ENCODE measurements at regions not wholly inside any gene's neighbourhood (a gene's known extent, or its start where the extent isn't known, plus 50 kb on each side); places are given as distances from the start of the nearest gene placed in this dataset.

GRCh38 chr12:90262251-90262650 lies 553.6 kb upstream of the ATP2B1 start:
- TF ChIP-seq, protein P1, sequence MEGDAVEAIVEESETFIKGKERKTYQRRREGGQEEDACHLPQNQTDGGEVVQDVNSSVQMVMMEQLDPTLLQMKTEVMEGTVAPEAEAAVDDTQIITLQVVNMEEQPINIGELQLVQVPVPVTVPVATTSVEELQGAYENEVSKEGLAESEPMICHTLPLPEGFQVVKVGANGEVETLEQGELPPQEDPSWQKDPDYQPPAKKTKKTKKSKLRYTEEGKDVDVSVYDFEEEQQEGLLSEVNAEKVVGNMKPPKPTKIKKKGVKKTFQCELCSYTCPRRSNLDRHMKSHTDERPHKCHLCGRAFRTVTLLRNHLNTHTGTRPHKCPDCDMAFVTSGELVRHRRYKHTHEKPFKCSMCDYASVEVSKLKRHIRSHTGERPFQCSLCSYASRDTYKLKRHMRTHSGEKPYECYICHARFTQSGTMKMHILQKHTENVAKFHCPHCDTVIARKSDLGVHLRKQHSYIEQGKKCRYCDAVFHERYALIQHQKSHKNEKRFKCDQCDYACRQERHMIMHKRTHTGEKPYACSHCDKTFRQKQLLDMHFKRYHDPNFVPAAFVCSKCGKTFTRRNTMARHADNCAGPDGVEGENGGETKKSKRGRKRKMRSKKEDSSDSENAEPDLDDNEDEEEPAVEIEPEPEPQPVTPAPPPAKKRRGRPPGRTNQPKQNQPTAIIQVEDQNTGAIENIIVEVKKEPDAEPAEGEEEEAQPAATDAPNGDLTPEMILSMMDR (IDR thresholded peaks at IDR 0.05; ENCODE audit: insufficient read depth, low read depth, low read length) = no peak
- no peak for TF ChIP-seq EZH2 (IDR thresholded peaks at IDR 0.05; ENCODE audit: insufficient read depth, low read length)
